AG08396 (cell line): ENCODE measurements at regions not wholly inside any gene's neighbourhood (a gene's known extent, or its start where the extent isn't known, plus 50 kb on each side); places are given as distances from the start of the nearest gene placed in this dataset.
A peak's percentile ranks its signal among the peaks of the same experiment; 100 is the strongest.

Source experiments
- DNase-seq: peaks from one replicate; pipeline ENCODE4 v3.0.0; 2012; ENCODE audit warnings: low spot score, mixed read lengths

DNA sequence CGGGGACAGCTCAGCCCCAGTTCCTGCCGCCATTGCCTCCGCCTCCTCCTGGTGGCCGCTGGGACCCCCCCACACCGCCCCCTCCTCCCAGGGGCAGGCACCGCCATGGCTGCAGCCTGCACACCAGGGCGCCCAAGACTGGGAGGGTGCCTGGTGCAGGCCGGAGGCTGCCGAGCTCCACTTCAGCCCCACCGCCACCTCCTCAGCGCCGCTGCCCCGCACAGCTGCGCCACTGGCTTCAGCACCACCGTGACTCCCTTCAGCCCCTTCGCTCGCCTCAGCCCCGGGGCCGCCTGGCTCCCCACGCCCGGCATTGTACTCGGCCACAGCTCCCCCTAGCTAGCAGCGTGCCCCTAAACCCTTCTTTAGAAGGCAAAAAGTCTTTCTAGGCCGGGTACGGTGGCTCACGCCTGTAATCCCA lies 131.1 kb downstream of the CRYBB2 start:
- DNase-seq: no peak

DNA sequence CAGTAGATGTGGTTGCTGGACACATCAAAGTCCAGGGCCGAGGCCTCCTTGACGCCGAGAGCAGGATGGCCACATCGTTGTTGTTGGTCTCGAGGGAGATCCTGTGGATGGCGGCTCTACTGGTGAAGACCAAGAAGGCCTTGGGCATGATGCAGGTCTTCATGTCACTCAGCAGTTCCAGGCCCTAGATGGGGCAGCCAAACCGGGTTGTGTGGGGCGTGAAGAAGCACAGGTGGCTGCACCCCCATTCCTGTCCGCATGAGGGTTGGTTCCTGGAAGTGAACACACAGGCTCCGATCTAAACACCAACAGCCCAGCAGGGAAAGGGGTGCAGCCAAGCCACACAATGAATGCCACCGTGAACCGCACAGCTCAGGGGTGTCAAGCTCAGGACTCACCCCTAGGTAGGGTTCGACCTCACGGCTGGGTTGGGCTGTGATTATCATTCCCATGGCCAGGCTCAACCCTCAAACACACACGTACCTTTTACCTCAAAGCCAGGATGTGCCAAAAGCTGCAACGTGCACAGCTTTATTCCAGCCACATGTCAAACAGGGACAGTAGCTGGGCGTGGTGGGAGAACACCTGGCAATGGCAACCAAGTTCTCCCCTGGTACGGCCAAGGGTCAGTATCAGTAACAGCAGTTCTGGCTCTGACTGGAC lies 132.3 kb downstream of the CRYBB2 start:
- DNase-seq: no peak

GRCh38 chr22:25352294-25352680 lies 132.8 kb downstream of the CRYBB2 start:
- DNase-seq: no peak

GRCh38 chr22:25353516-25354445 lies 134.3 kb downstream of the CRYBB2 start:
- no peak for DNase-seq

- DNase-seq: no peak
These were observed 135.0 kb downstream of the CRYBB2 start for GRCh38 chr22:25354456-25354855.

- no peak for DNase-seq
These were observed 137.7 kb downstream of the CRYBB2 start for GRCh38 chr22:25357132-25357455.

GRCh38 chr22:25357606-25358420 lies 138.4 kb downstream of the CRYBB2 start:
- DNase-seq: no peak

DNA sequence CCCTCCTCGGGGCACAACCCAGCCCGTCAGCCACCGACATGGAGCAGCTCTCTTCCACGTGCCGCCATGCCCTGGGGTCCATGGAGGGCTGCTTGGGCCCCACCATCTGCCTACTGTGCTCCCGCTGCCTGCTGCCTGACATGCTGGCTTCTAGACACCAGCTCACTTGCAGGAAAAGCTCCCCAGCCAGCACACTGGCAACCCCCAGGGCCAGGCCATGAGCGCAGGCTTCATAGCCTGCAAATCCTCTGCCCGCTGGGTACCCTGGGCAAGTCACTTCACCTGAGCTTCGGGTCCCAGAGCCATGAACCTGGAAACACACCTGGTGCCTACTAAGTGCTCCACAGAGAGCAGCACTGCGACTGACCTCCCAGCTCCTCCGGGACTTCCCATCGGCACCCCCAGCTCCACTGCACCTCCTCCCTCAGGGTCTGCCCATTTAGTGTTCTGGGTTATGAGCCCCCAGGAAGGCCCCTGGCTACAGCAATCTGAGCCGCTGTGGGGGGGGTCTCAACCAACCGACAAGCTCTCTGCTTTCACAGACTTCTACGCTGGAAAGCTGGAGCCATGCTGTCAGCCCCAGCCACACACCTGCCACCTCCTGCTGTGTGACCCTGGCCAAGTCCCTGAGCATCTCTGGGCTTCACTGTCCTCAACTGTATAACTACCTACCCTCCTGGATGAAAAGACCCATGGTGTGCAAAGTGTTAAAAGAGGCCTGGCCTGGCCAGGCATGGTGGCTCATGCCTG lies 139.2 kb downstream of the CRYBB2 start:
- DNase-seq: no peak

GRCh38 chr22:25359601-25360261 lies 140.3 kb downstream of the CRYBB2 start:
- no peak for DNase-seq

DNA sequence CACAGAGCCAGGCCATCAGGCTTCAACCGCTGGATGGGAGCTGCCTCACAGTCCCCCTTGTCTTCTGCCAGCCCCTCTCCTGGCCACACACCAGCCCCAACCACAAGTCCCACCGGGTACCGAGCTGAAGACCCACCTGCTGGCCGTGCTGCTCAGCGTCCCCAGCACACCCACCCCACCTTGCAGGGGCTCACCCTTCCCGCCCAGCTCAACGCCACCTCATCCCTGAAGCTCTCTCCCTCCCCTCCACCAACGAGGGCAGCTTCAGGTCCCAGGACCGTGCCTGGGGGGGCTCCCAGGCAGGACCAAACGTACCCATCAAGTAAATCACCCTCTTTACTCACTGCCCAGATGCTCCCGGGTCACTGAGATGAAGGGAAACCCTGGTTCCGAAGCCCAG lies 141.0 kb downstream of the CRYBB2 start:
- DNase-seq: no peak

- no peak for DNase-seq
These were observed 141.6 kb downstream of the CRYBB2 start for GRCh38 chr22:25360891-25361645.

GRCh38 chr22:25361899-25362214 lies 142.4 kb downstream of the CRYBB2 start:
- no peak for DNase-seq

- DNase-seq: peak; percentile 86
These were observed 142.9 kb downstream of the CRYBB2 start for GRCh38 chr22:25362215-25362882.

DNA sequence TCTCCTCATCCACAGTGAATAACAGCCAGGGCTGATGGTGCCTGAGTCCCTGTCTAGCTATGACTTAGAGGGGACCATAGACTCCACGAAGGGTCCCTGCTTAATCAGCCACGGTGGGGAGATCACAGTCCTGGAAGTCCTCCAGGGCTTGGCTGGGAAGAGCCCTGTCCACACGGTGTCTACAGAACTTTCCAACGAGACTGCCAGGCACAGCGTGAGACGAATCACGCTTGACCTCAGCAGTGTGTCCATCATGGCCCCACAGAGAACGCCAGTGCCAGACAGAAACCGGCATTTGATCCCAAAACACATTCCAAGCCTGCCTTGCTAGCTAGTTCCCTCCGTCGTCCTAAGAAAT lies 143.4 kb downstream of the CRYBB2 start:
- no peak for DNase-seq

- DNase-seq: no peak
These were observed 144.0 kb downstream of the CRYBB2 start for GRCh38 chr22:25363474-25363873.

DNA sequence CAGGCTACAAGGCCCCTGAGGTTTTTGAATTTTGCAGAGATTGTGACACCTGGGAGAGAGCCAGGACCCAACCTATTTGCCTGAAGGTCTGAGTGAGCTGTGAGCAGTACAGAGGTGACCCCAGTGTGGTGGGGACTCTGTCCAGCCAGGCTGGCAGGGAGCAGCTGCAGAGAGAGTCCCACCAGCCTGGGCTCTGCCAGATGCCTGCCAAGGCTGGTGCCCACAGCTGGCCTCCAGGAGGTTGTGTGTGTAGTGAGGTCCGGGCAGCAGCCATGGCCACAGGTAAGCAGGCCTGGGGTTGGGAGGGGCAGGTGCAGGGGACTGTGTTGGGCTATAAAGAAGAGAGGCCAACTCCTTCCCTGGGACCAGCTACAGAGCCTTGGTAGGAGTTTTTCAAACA lies 144.8 kb downstream of the CRYBB2 start:
- no peak for DNase-seq

GRCh38 chr22:25364736-25365241 lies 145.3 kb downstream of the CRYBB2 start:
- peak; percentile 52 for DNase-seq

DNA sequence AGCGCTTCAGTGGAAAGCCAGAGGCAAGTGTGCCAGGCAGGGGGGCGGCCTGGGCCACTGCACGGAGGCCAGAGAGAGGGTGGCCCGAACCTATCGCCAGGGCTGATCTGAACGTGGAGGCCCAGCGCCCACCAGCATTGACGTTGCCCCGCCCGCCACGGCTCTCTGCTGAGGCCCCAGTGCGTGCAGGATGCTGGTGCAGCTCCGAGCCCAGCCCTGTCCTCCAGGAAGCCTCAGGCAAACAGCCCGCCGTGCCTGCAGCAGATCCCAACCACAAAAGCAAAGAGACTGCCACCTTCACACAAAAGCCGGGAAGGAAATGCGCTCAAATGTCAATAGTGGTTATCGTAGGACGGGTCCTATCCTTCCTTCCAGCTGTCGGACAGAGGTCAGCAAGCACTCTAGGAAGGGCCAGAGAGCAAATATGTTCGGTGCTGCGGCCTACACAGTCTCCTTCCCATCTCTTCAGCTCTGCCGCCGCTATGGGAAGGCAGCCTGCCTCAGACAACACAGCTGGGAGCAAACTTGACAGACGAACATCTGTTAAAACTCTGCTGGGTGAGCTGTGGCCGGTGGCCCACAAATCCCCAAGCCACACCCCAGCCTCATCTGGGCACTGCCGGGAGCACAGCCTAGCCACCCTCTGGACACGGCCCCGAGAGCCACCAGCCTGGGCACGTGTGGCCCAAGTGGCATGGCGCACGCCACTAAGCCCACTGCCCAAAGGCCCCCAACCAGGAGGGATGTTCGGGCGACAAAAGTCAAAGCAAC lies 146.2 kb downstream of the CRYBB2 start:
- no peak for DNase-seq

- DNase-seq: no peak
These were observed 147.0 kb downstream of the CRYBB2 start for GRCh38 chr22:25366408-25366807.
